ENCODE measurements at regions not wholly inside any gene's neighbourhood (a gene's known extent, or its start where the extent isn't known, plus 50 kb on each side); places are given as distances from the start of the nearest gene placed in this dataset.
"Not testable (repeated sequence)": the region's sequence is repeated elsewhere in the genome, so short reads cannot be mapped to it uniquely, and the experiment has no call there.

- TF ChIP-seq ZNF317 (CRISPR knock-in tag; IDR thresholded peaks at IDR 0.05; ENCODE audit: borderline replicate concordance, low read depth) (no peak), USF1 (CRISPR knock-in tag; IDR thresholded peaks at IDR 0.05) (no peak), SMAD4 (CRISPR knock-in tag; IDR thresholded peaks at IDR 0.05) (no peak), NR2C2 (CRISPR knock-in tag; IDR thresholded peaks at IDR 0.05) (no peak), RELA (CRISPR knock-in tag; IDR thresholded peaks at IDR 0.05; ENCODE audit: borderline replicate concordance) (no peak), ZNF423 (CRISPR knock-in tag; IDR thresholded peaks at IDR 0.05) (no peak)
These were observed 77.8 kb upstream of the GRIP1 start (continued) for GRCh38 chr12:66756631-66757030.

GRCh38 chr12:66760122-66760521, 81.2 kb upstream of the GRIP1 start:
- H3K27ac Mint-ChIP-seq; H3K4me3 Mint-ChIP-seq; H3K27me3 Mint-ChIP-seq (ENCODE audit: low read depth); H3K4me1 Mint-ChIP-seq; POLR2A ChIA-PET; CTCF ChIA-PET; ATAC-seq; DNase-seq (ENCODE audit: low spot score): not testable (repeated sequence)
- peaks cover 14% of the 10 kb centered on the region for H3K36me3 Mint-ChIP-seq
- peaks cover 21% of the 10 kb centered on the region for H3K9me3 Mint-ChIP-seq

GRCh38 chr12:66763467-66763866, 84.6 kb upstream of the GRIP1 start:
- no peak for DNase-seq (ENCODE audit: low spot score)
- no peaks in the 10 kb centered on the region for H3K27me3 Mint-ChIP-seq (ENCODE audit: low read depth)
- CTCF ChIA-PET, result no interaction called here
- peaks cover 14% of the 10 kb centered on the region for H3K36me3 Mint-ChIP-seq
- H3K4me1 Mint-ChIP-seq, result peaks cover 11% of the 10 kb centered on the region
- peaks cover 21% of the 10 kb centered on the region for H3K9me3 Mint-ChIP-seq
- POLR2A ChIA-PET, result no interaction called here
- no peak for TF ChIP-seq RELA (CRISPR knock-in tag; IDR thresholded peaks at IDR 0.05; ENCODE audit: borderline replicate concordance)
- no peak for TF ChIP-seq ATF6 (CRISPR knock-in tag; IDR thresholded peaks at IDR 0.05)
- TF ChIP-seq AR (CRISPR knock-in tag; IDR thresholded peaks at IDR 0.05), result no peak
- TF ChIP-seq GTF2I (CRISPR knock-in tag; conservative IDR thresholded peaks at IDR 0.05), result no peak
- no peak for TF ChIP-seq NR2C2 (CRISPR knock-in tag; IDR thresholded peaks at IDR 0.05)
- TF ChIP-seq ATF3 (CRISPR knock-in tag; conservative IDR thresholded peaks at IDR 0.05), result no peak
- no peak for TF ChIP-seq E2F5 (CRISPR knock-in tag; IDR thresholded peaks at IDR 0.05)
- TF ChIP-seq HMGA2 (CRISPR knock-in tag; IDR thresholded peaks at IDR 0.05), result no peak
- TF ChIP-seq GABPB1 (CRISPR knock-in tag; IDR thresholded peaks at IDR 0.05), result no peak
- no peak for TF ChIP-seq EMX1 (CRISPR knock-in tag; IDR thresholded peaks at IDR 0.05)
- TF ChIP-seq TEAD1 (CRISPR knock-in tag; IDR thresholded peaks at IDR 0.05), result no peak
- no peak for TF ChIP-seq OVOL2 (CRISPR knock-in tag; IDR thresholded peaks at IDR 0.05; ENCODE audit: borderline replicate concordance)
- TF ChIP-seq TEAD4 (CRISPR knock-in tag; IDR thresholded peaks at IDR 0.05), result no peak
- no peak for TF ChIP-seq MAX (CRISPR knock-in tag; IDR thresholded peaks at IDR 0.05)
- ATAC-seq, result no peak
- no peak overlapping the region for H3K27ac Mint-ChIP-seq
- no peak overlapping the region for H3K4me3 Mint-ChIP-seq
